ENCODE measurements at regions not wholly inside any gene's neighbourhood (a gene's known extent, or its start where the extent isn't known, plus 50 kb on each side); places are given as distances from the start of the nearest gene placed in this dataset.
"Not testable (repeated sequence)": the region's sequence is repeated elsewhere in the genome, so short reads cannot be mapped to it uniquely, and the experiment has no call there.

- Histone ChIP-seq H3K4me3 (ENCODE audit: low read depth, low read length) (no peak overlapping the region), H3K36me3 (replicated peaks) (no peaks in the 10 kb centered on the region), H3K27ac (no peak overlapping the region), H3K27me3 (replicated peaks) (no peaks in the 10 kb centered on the region)
- in situ Hi-C loops (cut with HindIII; ENCODE audit: low pct_ligation_motif_present, low sequenced_read_pairs) = no loop called here
- DNase-seq = no peak
- TF ChIP-seq CTCF (IDR thresholded peaks at IDR 0.05; ENCODE audit: low read depth, low read length, missing control alignments) = no peak
These were observed 63.7 kb downstream of the ZC3H11B start for GRCh38 chr1:219549215-219549614.

- no peaks in the 10 kb centered on the region for H3K36me3 ChIP-seq (replicated peaks)
- TF ChIP-seq CTCF (IDR thresholded peaks at IDR 0.05; ENCODE audit: low read depth, low read length, missing control alignments) = no peak
- no peaks in the 10 kb centered on the region for H3K27me3 ChIP-seq (replicated peaks)
- H3K4me3 ChIP-seq (ENCODE audit: low read depth, low read length) = no peak overlapping the region
- in situ Hi-C loops (cut with HindIII; ENCODE audit: low pct_ligation_motif_present, low sequenced_read_pairs) = no loop called here
- no peak for DNase-seq
- no peak overlapping the region for H3K27ac ChIP-seq
These were observed 64.5 kb downstream of the ZC3H11B start for GRCh38 chr1:219548386-219548785.

- in situ Hi-C loops (cut with HindIII; ENCODE audit: low pct_ligation_motif_present, low sequenced_read_pairs); DNase-seq; H3K27ac ChIP-seq; H3K27me3 ChIP-seq (replicated peaks); H3K4me3 ChIP-seq (ENCODE audit: low read depth, low read length); H3K36me3 ChIP-seq (replicated peaks): not testable (repeated sequence)
These were observed 67.1 kb downstream of the ZC3H11B start for GRCh38 chr1:219545756-219546155.

- no peak for TF ChIP-seq CTCF (IDR thresholded peaks at IDR 0.05; ENCODE audit: low read depth, low read length, missing control alignments)
- no peak overlapping the region for H3K27ac ChIP-seq
- no peak for DNase-seq
- in situ Hi-C loops (cut with HindIII; ENCODE audit: low pct_ligation_motif_present, low sequenced_read_pairs) = no loop called here
- no peak overlapping the region for H3K4me3 ChIP-seq (ENCODE audit: low read depth, low read length)
- H3K27me3 ChIP-seq (replicated peaks) = no peaks in the 10 kb centered on the region
- H3K36me3 ChIP-seq (replicated peaks) = no peaks in the 10 kb centered on the region
These were observed 68.6 kb downstream of the ZC3H11B start for GRCh38 chr1:219544163-219544846.

- peak overlapping the region; percentile 22 for H3K27ac ChIP-seq
- no peaks in the 10 kb centered on the region for H3K27me3 ChIP-seq (replicated peaks)
- no peak for TF ChIP-seq CTCF (IDR thresholded peaks at IDR 0.05; ENCODE audit: low read depth, low read length, missing control alignments)
- in situ Hi-C loops (cut with HindIII; ENCODE audit: low pct_ligation_motif_present, low sequenced_read_pairs) = no loop called here
- DNase-seq = peak; percentile 85
- H3K36me3 ChIP-seq (replicated peaks) = no peaks in the 10 kb centered on the region
- H3K4me3 ChIP-seq (ENCODE audit: low read depth, low read length) = no peak overlapping the region
These were observed 69.9 kb downstream of the ZC3H11B start for GRCh38 chr1:219542828-219543518.

GRCh38 chr1:219541946-219542345 is 71.0 kb downstream of the ZC3H11B start:
- Histone ChIP-seq H3K27ac (no peak overlapping the region), H3K4me3 (ENCODE audit: low read depth, low read length) (no peak overlapping the region), H3K36me3 (replicated peaks) (no peaks in the 10 kb centered on the region), H3K27me3 (replicated peaks) (no peaks in the 10 kb centered on the region)
- no peak for TF ChIP-seq CTCF (IDR thresholded peaks at IDR 0.05; ENCODE audit: low read depth, low read length, missing control alignments)
- no peak for DNase-seq
- in situ Hi-C loops (cut with HindIII; ENCODE audit: low pct_ligation_motif_present, low sequenced_read_pairs) = no loop called here
